HG03175 (cell line): ENCODE measurements at regions not wholly inside any gene's neighbourhood (a gene's known extent, or its start where the extent isn't known, plus 50 kb on each side); places are given as distances from the start of the nearest gene placed in this dataset.
"Not testable (repeated sequence)": the region's sequence is repeated elsewhere in the genome, so short reads cannot be mapped to it uniquely, and the experiment has no call there.

Experiments used
- ATAC-seq: cut with Tn5 transposase; IDR thresholded peaks from one replicate; pipeline ENCODE4 v1.9.1; 2021; ENCODE audit warnings: mild to moderate bottlenecking, moderate library complexity; ENCODE audit not compliant: unreplicated experiment

DNA sequence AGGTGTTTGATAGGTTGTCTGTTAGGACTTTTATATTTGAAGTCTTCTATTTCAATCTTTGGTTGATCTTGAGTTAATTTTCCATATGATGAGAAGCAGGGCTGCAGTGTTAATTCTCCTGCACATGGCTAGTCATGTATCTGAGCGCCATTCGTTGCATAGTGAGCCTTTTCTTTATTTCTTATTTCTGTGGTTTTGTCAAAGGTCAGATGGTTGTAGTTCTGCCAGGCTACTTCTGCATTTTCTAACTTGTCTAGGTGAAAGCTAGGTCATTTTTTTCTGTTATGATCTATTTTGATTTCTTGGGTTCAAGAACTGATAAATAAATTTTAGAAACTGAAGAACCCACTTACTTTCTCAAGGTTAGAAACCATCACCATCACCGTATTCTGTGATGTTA, 56.7 kb downstream of the CCDC74A start:
- peak; percentile 41 for ATAC-seq

DNA sequence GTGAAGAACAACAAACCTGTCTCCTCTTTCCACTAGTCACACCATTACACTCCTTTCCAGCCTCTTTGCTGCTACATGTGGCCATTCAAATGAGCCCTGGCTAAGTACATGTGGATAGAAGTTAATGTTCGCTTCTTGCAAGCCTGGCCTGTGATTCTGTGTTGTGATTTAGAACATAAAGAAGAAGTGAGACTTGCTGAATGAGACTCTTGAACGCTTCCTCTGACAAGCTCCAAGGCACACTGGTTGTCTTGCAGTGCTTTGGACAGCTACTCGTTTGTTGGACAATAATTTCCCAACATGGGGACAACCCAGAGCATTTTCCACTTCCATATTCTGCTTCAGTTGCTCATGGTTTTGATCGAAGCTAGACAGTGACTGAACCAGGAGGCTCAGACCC, 57.3 kb downstream of the CCDC74A start:
- peak; percentile 57 for ATAC-seq

DNA sequence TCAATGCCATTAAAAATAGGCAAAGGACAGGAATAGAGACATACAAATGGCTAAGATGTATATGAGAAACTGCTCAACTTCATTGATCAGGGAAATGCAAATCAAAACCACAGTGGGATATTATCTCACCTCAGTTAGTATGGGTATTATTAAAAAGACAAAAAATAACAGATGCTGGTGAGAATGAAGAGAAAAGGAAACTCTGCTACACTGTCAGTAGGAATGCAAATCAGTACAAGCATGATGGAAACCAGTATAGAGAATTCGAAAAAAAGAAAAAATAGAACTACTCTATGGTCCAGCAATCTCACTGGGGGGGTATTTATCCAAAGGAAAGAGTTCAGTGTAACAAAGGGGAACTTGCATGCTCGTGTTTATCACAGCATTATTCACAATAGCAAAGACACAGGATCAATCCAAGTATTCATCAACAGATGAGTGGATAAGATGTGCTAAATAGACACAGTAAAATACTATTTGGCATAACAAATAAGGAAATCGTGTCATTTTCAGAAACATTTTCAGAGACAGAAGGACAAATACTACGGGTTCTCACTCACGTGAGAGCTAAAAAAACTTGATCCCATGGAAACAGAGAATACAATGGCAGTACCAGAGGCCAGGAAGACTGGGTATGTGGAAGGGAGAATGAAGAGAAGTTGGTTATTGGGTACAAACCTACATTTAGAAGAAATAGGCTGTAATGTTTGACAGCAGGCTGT, 60.6 kb downstream of the CCDC74A start:
- ATAC-seq, result peak; percentile 77

DNA sequence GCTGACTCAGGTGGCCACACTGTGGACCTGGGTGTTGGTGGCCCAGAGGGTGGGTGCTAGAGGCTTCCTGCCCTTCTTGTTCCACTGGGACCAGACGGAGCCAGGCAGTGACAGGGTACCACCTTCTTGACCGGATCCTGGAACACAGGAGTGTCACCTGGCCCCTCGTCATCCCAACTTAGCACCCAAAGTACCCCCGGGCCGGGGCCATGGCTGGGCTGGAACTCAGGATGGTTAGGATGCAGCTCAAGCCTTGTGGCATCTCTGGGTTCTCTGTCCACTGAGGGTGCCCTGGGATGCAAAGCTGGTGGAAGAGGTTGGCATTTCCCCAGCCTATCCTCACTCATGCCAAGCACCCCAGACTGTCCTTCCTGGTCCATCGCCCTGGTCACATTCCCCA, 61.4 kb downstream of the CCDC74A start:
- ATAC-seq, result not testable (repeated sequence)

DNA sequence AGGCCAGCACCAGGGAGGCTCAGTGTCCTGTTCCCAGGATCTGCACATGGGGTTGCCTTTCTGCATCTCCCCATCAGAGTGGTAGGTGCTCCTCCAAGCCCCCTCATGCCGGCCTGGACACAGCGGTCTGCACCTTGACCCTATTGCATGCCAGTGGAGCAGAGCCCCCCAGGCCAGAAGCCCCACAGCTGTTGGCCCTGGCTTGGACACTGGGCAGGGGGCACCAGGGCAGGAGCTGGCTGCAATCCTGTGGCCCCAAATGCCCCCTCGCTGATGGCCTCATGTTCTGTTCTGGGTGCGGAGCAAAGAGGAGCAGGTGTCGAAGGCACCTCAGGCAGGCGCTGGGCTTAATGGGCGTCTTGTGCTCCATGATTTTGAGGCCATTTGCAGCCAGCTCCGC, 62.7 kb downstream of the CCDC74A start:
- ATAC-seq, result no peak

DNA sequence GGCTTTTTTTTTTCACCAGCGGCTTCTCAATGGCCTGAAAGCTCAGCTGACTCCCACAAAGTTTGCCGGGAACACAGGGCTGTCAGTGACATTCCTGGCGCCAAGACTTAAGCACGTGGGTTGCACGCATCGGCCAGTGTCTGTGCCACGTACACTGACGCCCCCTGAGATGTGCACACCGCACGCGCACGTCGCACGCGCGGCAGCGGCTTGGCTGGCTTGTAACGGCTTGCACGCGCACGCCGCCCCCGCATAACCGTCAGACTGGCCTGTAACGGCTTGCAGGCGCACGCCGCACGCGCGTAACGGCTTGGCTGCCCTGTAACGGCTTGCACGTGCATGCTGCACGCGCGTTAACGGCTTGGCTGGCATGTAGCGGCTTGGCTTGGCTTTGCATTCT, 63.2 kb downstream of the CCDC74A start:
- ATAC-seq, result no peak

DNA sequence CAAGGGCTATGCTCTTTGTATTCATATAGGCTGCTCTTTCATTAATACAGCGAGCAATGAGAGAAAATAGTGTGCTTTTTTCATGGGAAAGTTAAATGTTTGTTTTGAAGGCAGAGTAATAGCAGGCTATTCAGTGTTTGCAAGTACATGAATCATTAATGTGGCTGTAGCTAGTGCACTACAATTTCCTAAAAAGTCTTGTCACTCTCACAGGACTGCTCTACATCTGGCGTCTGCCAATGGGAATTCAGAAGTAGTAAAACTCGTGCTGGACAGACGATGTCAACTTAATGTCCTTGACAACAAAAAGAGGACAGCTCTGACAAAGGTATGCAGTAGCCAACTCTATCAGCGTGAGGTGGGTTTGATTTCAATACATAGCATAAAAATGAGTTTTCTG, 68.9 kb downstream of the CCDC74A start:
- not testable (repeated sequence) for ATAC-seq

DNA sequence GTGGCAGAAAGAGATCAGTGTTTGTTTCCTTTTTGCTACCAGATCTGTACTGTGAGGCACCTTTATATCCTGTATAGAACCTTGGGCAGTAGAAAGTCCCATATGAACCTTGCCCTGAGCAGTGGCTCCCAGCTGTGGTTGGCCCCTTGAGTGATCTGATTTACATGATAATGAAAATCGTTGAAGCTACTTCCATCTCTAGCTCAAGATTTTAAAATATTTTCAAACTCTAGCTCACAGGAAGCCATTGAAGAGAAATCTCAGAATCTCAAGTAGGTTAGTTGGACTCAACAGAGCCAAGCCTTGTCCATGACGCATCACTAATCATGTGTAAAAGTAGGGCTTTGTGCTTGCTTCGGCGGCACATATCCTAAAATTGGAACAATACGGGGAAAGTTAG, 74.8 kb downstream of the CCDC74A start:
- not testable (repeated sequence) for ATAC-seq

DNA sequence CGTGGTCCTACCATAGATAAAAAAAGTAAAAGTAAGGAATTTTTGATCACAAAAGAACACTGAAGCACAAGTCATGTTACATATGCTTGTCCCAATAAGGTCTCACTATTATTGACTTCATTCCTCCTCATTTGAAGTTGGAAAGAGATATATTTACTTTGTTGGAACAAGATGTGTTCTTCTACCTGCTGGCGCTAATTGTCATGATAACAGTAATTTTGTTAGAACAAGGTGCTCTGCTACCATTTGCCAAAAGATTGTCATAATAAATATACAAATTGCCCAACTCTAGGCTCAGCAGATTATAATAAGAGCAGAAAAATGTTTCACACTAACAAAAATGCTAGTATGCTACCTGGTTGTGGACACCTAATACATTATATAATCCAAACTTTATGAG, 77.0 kb downstream of the CCDC74A start:
- not testable (repeated sequence) for ATAC-seq

DNA sequence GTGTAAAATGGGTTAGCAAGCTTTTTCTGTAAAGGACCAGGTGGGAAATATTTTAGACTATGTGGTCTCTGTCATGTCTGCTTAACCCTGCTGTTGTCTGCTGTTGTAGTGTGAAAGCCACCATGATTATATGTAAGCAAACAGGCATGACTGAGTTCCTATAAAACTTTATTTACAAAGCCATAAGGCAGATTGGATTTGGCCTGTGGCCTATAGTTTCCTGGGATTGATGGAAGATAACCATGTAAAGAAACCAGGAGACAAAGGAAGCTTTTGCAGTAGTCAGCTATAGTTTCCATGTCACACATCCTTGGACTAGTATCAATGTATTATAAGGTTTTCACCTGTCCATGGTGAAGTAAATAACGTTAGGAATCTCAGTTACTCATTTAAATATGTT, 78.7 kb downstream of the CCDC74A start:
- not testable (repeated sequence) for ATAC-seq

DNA sequence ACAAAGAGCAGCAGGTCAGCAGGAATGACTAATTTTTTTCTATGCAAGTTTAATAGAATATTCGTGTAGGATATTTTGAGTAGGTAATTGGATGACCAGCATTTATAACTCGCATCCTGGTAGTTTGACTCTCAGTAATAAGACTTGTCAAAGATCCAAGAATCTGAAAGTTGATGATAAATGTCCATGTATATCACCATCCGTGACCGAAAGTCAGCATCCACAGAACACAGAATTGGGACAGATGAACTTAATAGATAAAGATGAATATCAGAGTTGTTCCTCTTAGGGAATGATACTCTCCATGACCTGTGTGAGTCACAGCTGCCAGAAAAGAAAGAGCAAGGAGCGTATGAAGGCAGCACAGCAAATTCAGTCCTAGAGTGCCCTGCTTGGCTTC, 79.4 kb downstream of the CCDC74A start:
- ATAC-seq, result not testable (repeated sequence)

DNA sequence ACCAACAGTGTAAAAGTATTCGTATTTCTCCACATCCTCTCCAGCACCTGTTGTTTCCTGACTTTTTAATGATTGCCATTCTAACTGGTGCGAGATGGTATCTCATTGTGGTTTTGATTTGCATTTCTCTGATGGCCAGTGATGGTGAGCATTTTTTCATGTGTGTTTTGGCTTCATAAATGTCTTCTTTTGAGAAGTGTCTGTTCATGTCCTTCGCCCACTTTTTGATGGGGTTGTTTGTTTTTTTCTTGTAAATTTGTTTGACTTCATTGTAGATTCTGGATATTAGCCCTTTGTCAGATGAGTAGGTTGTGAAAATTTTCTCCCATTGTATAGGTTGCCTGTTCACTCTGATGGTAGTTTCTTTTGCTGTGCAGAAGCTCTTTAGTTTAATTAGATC, 86.9 kb downstream of the CCDC74A start:
- ATAC-seq, result not testable (repeated sequence)

DNA sequence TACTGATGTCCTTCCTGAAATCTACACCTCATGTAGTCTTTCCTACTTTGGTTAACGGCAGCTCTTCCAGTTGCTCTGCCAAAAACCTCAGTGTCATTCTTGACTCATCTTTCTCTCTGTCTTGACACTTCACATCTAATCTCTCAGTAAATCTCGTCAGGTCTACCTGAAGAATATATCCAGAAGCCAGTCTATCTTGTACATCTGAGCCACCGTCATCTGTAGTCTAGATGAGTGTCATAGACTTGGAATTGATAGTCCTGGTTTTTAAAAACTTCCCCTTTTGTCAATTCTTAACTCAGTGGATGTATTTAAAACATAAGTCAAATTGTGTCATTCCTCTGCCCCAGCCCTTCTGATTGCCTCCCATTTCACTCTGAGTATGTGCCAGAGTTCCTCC, 90.6 kb downstream of the CCDC74A start:
- not testable (repeated sequence) for ATAC-seq

DNA sequence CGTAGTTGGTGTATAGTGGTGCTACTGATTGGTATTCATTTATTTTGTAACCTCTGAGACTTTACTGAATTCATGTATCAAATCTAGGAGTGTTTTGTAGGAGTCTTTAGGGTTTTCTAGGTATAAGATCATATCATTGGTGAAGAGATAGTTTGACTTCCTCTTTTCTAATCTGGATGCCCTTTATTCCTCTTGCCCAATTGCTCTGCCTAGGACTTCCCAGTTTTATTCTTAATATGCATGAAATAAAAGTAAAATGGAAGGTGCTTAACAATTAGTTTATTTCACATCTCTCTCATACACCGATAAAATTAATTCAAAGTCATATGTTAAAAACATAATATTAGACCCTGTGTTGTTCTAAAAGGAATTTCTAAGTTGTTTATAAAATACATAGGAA, 95.2 kb downstream of the CCDC74A start:
- ATAC-seq, result not testable (repeated sequence)

DNA sequence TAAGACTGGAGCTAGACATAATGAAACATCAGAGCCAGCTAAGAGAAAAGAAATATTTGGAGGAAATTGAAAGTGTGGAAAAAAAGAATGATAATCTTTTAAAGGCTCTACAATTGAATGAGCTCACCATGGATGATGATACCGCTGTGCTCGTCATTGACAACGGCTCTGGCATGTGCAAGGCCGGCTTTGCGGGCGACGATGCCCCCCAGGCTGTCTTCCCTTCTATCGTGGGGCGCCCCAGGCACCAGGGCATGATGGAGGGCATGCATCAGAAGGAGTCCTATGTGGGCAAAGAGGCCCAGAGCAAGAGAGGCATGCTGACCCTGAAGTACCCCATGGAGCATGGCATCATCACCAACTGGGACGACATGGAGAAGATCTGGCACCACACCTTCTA, 98.3 kb downstream of the CCDC74A start:
- not testable (repeated sequence) for ATAC-seq

DNA sequence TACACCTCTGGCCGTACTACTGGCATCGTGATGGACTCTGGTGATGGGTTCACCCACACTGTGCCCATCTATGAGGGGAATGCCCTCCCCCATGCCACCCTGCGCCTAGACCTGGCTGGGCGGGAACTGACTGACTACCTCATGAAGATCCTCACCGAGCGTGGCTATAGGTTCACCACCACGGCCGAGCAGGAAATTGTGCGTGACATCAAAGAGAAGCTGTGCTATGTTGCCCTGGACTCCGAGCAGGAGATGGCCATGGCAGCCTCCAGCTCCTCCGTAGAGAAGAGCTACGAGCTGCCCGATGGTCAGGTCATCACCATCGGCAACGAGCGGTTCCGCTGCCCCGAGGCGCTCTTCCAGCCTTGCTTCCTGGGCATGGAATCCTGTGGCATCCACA, 98.9 kb downstream of the CCDC74A start:
- not testable (repeated sequence) for ATAC-seq

DNA sequence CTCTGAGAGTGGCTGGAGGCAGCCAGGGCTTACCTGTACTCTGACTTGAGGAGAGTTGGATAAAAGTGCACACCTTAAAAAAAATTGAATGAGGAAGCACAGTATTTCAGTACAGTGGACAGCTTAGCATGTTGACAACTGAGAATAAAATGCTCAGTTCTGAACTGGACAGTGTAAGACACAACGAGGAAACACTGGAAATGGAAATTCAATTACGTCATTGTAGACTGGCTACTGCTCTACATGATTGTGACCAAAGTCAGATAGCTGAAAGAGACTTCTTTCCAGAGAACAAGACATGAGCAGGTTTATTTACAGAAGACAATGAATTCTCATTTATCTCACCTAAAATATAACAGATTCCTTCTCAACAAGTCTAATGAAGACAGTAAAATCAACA, 100.1 kb downstream of the CCDC74A start:
- ATAC-seq, result not testable (repeated sequence)

DNA sequence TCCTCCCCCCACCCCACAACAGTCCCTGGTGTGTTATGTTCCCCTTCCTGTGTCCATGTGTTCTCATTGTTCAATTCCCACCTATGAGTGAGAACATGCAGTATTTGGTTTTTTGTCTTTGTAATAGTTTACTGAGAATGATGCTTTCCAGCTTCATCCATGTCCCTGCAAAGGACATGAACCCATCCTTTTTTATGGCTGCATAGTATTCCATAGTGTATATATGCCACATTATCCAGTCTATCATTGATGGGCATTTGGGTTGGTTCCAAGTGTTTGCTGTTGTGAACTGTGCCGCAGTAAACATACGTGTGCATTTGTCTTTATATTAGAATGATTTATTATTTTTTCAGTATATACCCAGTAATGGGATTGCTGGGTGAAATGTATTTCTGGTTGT, 104.0 kb downstream of the CCDC74A start:
- not testable (repeated sequence) for ATAC-seq

DNA sequence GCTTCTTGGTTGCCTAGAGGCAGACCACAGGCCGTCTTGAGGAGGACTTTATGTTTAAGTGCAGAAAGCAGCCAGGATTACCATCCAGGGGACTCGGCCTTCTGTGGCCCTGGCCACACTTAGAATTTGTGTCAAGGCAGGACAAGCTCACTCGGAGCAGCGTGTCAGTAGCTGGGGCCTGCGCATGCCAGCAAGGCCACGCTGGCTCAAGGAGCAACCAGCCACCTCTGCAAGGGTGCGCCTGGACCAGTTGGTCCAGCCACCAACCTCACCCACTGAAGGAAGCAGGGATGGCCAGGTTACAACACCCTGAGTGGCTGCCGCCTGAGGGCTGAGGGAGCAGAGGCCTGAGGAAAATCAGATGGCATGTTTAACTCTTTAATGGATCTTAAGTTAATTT, 105.7 kb downstream of the CCDC74A start:
- ATAC-seq, result not testable (repeated sequence)

DNA sequence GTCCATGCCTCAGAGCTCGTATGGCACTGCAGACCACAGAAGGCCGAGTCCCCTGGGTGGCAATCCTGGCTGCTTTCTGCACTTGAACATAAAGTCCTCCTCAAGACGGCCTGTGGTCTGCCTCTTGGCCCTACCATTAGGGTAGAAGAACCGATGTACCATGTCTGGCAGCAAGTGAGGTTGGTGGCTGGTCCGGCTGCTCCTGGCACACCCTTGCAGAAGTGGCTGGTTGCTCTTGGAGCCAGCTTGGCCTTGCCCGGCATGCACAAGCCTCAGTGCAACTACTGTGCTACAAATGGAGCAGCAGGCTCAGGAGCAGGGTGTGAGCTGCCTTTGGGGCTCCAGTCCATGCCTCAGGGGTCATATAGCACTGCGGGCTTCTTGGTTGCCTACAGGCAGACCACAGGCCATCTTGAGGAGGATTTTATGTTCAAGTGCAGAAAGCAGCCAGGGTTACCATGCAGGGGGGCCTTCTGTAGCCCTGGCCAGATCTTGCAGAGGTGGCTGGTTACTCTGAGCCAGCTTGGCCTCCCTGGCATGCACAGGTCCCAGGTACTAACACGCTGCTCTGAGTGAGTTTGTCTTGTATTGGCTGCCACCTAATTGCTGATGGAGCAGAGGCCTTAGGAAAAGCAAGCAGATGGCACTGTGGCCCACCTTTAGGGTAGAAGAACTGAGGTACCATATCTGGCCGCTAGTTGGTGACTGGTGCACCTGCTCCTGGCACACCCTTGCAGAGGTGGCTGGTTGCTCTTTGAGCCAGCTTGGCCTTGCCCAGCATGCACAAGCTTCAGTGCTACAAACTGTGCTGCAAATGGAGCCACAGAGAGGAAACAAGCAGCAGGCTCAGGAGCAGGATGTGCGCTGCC, 106.4 kb downstream of the CCDC74A start:
- not testable (repeated sequence) for ATAC-seq

DNA sequence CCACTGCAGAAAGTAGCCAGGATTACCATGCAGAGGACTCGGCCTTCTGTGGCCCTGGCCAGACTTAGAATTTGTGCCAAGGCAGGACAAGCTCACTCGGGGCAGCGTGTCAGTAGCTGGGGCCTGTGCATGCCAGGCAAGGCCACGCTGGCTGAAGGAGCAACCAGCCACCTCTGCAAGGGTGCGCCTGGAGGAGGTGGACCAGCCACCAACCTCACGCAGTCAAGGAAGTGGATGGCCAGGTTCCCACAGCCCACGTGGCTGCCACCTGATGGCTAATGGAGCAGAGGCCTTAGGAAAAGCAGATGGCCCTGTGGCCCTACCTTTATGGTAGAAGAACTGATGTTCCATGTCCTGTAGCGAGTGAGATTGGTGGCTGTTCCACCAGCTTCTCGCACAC, 107.9 kb downstream of the CCDC74A start:
- ATAC-seq, result no peak

DNA sequence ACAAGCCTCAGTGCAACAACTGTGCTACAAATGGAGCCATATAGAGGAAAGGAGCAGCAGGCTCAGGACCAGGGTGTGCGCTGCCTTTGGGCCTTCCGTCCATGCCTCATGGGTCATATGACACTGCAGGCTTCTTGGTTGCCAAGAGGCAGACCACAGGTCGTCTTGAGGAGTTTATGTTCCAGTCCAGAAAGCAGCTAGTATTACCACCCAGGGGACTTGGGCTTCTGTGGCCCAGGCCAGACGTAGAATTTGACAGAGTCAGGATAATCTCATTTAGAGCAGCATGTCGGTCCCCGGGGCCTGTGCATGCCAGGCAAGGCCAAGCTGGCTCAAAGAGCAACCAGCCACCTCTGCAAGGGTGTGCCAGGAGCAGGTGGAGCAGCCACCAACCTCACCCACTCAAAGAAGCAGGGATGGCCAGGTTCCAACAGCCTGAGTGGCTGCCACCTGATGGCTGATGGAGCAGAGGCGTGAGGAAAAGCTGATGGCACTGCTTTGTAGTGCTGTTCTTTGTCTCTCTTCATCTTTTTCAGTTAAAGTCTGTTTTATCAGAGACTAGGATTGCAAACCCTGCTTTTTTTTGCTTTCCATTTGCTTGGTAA, 109.1 kb downstream of the CCDC74A start:
- not testable (repeated sequence) for ATAC-seq
